Breast epithelium (tissue), 3 donors: ENCODE measurements at regions not wholly inside any gene's neighbourhood (a gene's known extent, or its start where the extent isn't known, plus 50 kb on each side); places are given as distances from the start of the nearest gene placed in this dataset.

ENCODE experiments used
- POLR2A ChIP-seq: fragments of 450-650 bp; IDR thresholded peaks from one replicate; pipeline ENCODE4 v1.6.1; 2016; ENCODE audit warnings: antibody characterized with exemption, mild to moderate bottlenecking, moderate library complexity
- POLR2AphosphoS5 ChIP-seq, 3 donors: sonication (generic); formaldehyde crosslinking; IDR thresholded peaks; one replicate each; pipeline ENCODE4 v1.6.1; 2017; ENCODE audit warnings: antibody characterized with exemption in 3 of 3
- TF ChIP-seq, protein P1 (sequence below), 3 donors: fragments of 450-650 bp; IDR thresholded peaks; one replicate each; pipeline ENCODE4 v1.5.1; 2016 to 2017; ENCODE audit warnings: antibody characterized with exemption in 3 of 3, mild to moderate bottlenecking in 3 of 3, moderate library complexity in 3 of 3

DNA sequence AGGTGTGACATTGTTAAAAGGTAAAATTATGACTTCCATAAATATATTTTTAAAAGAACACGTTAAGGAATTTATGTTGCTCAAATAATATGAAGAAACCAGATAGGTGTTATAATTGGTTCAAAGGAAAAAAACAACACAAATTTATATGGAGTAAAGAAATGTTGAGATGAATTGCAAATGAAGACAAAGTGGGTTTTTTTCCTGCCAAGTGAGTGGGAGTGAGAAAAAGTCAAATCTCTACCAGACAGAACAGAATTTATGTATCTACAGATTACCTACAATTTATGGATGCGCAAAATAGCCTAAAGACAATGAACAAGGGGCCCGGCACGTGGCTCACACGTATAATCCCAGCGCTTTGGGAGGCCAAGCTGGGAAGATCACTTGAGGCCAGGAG lies 159.7 kb upstream of the SLC1A4 start:
- TF ChIP-seq, protein P1, sequence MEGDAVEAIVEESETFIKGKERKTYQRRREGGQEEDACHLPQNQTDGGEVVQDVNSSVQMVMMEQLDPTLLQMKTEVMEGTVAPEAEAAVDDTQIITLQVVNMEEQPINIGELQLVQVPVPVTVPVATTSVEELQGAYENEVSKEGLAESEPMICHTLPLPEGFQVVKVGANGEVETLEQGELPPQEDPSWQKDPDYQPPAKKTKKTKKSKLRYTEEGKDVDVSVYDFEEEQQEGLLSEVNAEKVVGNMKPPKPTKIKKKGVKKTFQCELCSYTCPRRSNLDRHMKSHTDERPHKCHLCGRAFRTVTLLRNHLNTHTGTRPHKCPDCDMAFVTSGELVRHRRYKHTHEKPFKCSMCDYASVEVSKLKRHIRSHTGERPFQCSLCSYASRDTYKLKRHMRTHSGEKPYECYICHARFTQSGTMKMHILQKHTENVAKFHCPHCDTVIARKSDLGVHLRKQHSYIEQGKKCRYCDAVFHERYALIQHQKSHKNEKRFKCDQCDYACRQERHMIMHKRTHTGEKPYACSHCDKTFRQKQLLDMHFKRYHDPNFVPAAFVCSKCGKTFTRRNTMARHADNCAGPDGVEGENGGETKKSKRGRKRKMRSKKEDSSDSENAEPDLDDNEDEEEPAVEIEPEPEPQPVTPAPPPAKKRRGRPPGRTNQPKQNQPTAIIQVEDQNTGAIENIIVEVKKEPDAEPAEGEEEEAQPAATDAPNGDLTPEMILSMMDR (IDR thresholded peaks at IDR 0.05): no peak
- no peak for TF ChIP-seq POLR2A
- no peak for TF ChIP-seq POLR2AphosphoS5 (IDR thresholded peaks at IDR 0.05)
